ENCODE measurements at regions not wholly inside any gene's neighbourhood (a gene's known extent, or its start where the extent isn't known, plus 50 kb on each side); places are given as distances from the start of the nearest gene placed in this dataset.

GRCh38 chr4:57691370-57691769 is 581.2 kb upstream of the IGFBP7 start:
- no peak for DNase-seq (ENCODE audit: low spot score)

- DNase-seq (ENCODE audit: low spot score), result no peak
Measured at GRCh38 chr4:57689693-57690205, 579.6 kb upstream of the IGFBP7 start.

- DNase-seq (ENCODE audit: low spot score), result no peak
Measured at GRCh38 chr4:57682275-57682674, 572.1 kb upstream of the IGFBP7 start.

- no peak for DNase-seq (ENCODE audit: low spot score)
Measured at GRCh38 chr4:57679969-57680368, 569.8 kb upstream of the IGFBP7 start.

- DNase-seq (ENCODE audit: low spot score), result no peak
Measured at GRCh38 chr4:57676394-57676793, 566.2 kb upstream of the IGFBP7 start.

- no peak for DNase-seq (ENCODE audit: low spot score)
Measured at GRCh38 chr4:57672846-57673433, 562.8 kb upstream of the IGFBP7 start.

GRCh38 chr4:57668621-57669020 is 558.4 kb upstream of the IGFBP7 start:
- DNase-seq (ENCODE audit: low spot score), result no peak

- no peak for DNase-seq (ENCODE audit: low spot score)
Measured at GRCh38 chr4:57665806-57666205, 555.6 kb upstream of the IGFBP7 start.

GRCh38 chr4:57661517-57662090 is 551.4 kb upstream of the IGFBP7 start:
- no peak for DNase-seq (ENCODE audit: low spot score)

GRCh38 chr4:57658673-57659072 is 548.5 kb upstream of the IGFBP7 start:
- DNase-seq (ENCODE audit: low spot score), result no peak

- no peak for DNase-seq (ENCODE audit: low spot score)
Measured at GRCh38 chr4:57658188-57658587, 548.0 kb upstream of the IGFBP7 start.

GRCh38 chr4:57655342-57655741 is 545.2 kb upstream of the IGFBP7 start:
- no peak for DNase-seq (ENCODE audit: low spot score)

GRCh38 chr4:57652779-57653178 is 542.6 kb upstream of the IGFBP7 start:
- DNase-seq (ENCODE audit: low spot score), result no peak

GRCh38 chr4:57640391-57641100 is 530.4 kb upstream of the IGFBP7 start:
- DNase-seq (ENCODE audit: low spot score), result no peak

- no peak for DNase-seq (ENCODE audit: low spot score)
Measured at GRCh38 chr4:57639561-57640382, 529.6 kb upstream of the IGFBP7 start.

GRCh38 chr4:57635910-57636309 is 525.7 kb upstream of the IGFBP7 start:
- DNase-seq (ENCODE audit: low spot score), result no peak

GRCh38 chr4:57633212-57633859 is 523.2 kb upstream of the IGFBP7 start:
- no peak for DNase-seq (ENCODE audit: low spot score)

- DNase-seq (ENCODE audit: low spot score), result no peak
Measured at GRCh38 chr4:57632564-57632963, 522.4 kb upstream of the IGFBP7 start.

- no peak for DNase-seq (ENCODE audit: low spot score)
Measured at GRCh38 chr4:57631147-57631546, 521.0 kb upstream of the IGFBP7 start.

GRCh38 chr4:57628004-57628403 is 517.8 kb upstream of the IGFBP7 start:
- DNase-seq (ENCODE audit: low spot score), result no peak

- no peak for DNase-seq (ENCODE audit: low spot score)
Measured at GRCh38 chr4:57614257-57614932, 504.2 kb upstream of the IGFBP7 start.
